ENCODE measurements at regions not wholly inside any gene's neighbourhood (a gene's known extent, or its start where the extent isn't known, plus 50 kb on each side); places are given as distances from the start of the nearest gene placed in this dataset.

- TF ChIP-seq CTCF (IDR thresholded peaks at IDR 0.05): no peak
- DNase-seq (ENCODE audit: low spot score): no peak
These were observed 171.1 kb downstream of the ADRA2A start for GRCh38 chr10:111247781-111248389.

GRCh38 chr10:111249925-111250324, 173.1 kb downstream of the ADRA2A start:
- TF ChIP-seq CTCF (IDR thresholded peaks at IDR 0.05): no peak
- no peak overlapping the region for H3K4me3 ChIP-seq
- no peak for DNase-seq (ENCODE audit: low spot score)
- no peak overlapping the region for H3K27ac ChIP-seq

More at GRCh38 chr10:111247781-111248389, 171.1 kb downstream of the ADRA2A start:
- Histone ChIP-seq H3K4me3 (no peak overlapping the region), H3K27ac (no peak overlapping the region)

- H3K27ac ChIP-seq: no peak overlapping the region
- DNase-seq (ENCODE audit: low spot score): no peak
- no peak overlapping the region for H3K4me3 ChIP-seq
- TF ChIP-seq CTCF (IDR thresholded peaks at IDR 0.05): no peak
These were observed 184.3 kb downstream of the ADRA2A start for GRCh38 chr10:111261081-111261615.

- no peak overlapping the region for H3K27ac ChIP-seq
- no peak overlapping the region for H3K4me3 ChIP-seq
- TF ChIP-seq CTCF (IDR thresholded peaks at IDR 0.05): no peak
- DNase-seq (ENCODE audit: low spot score): no peak
These were observed 188.5 kb downstream of the ADRA2A start for GRCh38 chr10:111265341-111265740.

GRCh38 chr10:111266165-111266564, 189.3 kb downstream of the ADRA2A start:
- TF ChIP-seq CTCF (IDR thresholded peaks at IDR 0.05): no peak
- Histone ChIP-seq H3K27ac (no peak overlapping the region), H3K4me3 (no peak overlapping the region)
- DNase-seq (ENCODE audit: low spot score): no peak

GRCh38 chr10:111267673-111268072, 190.8 kb downstream of the ADRA2A start:
- TF ChIP-seq CTCF (IDR thresholded peaks at IDR 0.05): no peak
- DNase-seq (ENCODE audit: low spot score): no peak
- Histone ChIP-seq H3K27ac (no peak overlapping the region), H3K4me3 (no peak overlapping the region)

- TF ChIP-seq CTCF (IDR thresholded peaks at IDR 0.05): no peak
- Histone ChIP-seq H3K27ac (no peak overlapping the region), H3K4me3 (no peak overlapping the region)
- no peak for DNase-seq (ENCODE audit: low spot score)
These were observed 196.4 kb downstream of the ADRA2A start for GRCh38 chr10:111273235-111273634.
